NCI-H146 treated with DMSO at 0.1 percent for 48 hours (cell line): ENCODE measurements at regions not wholly inside any gene's neighbourhood (a gene's known extent, or its start where the extent isn't known, plus 50 kb on each side); places are given as distances from the start of the nearest gene placed in this dataset.

Source experiments
- DNase-seq: peaks from one replicate; lab custom pipeline; 2025; ENCODE audit not compliant: unreplicated experiment; lab: John Stamatoyannopoulos, UW

DNA sequence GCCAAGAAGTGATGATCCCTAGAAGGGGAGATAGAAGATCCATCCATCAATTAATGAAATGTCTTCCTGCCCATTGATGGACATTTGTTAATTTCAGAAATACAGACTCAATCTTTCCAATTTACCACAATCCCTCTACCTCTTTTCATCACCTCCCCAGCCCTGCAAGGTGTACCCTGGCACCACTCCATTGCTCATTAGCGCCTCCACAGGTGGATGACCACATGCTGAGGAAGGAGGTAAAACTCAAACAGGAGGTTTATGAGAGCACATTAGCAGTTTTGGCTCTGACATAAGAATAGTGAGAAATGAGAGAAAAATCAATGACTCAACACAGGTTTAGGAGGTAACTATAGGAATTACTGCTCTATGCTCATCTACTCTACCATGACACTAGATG, 208.0 kb downstream of the C1D start:
- DNase-seq: no peak

DNA sequence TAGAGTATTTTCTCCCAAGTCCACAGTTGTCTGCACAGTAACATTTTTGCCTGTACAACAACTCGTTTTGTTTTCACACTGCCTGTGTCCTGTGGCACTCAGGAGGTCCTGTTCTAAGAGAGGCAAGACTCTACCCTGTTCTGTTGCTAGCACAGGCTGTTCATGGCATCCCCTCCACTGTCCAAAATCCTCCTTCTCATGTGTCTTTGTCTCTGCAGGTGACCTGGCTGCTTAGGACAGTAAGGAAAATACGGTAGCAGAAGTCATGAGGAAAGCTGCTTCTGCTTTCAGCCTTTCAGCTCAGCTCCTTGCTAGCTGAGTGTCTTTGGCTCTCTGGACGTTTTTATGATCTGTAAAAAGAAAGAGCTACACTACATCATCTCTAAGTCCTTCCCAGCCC, 205.9 kb downstream of the C1D start:
- no peak for DNase-seq

DNA sequence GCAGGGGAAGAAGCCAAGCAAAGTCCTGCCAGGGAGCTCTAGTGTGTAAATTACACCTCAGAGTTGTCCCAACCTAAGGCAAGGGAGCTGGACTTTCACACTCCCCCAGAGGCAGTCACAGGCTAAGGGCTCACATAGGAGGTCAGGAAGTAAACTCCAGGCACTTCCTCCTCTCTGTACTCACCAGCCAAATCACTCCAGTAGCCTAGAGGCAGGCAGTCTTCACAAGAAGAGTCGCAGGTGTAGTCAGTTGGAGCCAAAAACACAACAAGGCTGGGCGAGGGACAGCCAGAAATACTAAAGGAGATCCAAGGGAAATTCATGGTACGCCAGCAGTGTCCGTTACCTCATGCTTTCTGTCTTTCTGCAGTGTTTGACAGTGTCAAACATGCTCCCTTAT, 205.0 kb downstream of the C1D start:
- no peak for DNase-seq

DNA sequence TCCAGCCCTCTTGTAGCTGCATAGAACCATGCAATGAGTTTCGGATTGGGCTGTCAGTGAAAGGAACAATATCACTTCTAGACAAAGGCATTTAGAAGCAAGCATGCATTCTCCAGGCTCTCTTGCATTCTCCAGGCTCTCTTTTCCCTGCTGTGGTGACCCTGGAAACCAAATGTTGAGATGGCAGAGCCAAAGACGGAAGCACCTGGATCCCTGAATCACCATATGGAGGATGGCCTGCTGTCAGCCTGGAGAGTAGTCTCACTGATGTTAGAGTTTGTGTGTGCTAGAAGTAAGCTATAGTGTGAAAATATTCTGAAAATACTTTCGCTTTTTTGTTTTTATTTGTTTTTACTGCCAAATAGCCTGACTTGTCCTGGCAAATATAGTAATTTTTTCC, 203.9 kb downstream of the C1D start:
- DNase-seq: no peak

DNA sequence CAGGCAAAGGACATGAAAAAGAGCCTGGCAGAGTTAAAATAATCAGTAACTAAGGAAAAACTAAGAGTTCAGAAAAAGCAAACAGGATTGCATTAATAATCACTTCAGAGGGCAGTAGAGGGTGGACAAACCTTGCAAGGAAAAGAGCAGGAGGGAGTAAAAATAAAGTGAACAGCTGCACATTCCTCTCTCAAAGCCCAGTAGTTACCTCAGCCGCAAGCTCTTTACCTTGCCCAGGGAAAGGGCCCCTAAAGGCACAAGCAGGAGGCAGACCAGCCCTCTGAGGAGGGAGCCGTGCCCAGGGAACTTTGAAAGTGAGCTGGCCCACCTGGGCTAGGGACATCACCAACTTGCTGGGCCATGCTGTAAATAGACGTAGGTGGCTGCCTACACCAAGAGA, 196.9 kb downstream of the C1D start:
- DNase-seq: no peak

DNA sequence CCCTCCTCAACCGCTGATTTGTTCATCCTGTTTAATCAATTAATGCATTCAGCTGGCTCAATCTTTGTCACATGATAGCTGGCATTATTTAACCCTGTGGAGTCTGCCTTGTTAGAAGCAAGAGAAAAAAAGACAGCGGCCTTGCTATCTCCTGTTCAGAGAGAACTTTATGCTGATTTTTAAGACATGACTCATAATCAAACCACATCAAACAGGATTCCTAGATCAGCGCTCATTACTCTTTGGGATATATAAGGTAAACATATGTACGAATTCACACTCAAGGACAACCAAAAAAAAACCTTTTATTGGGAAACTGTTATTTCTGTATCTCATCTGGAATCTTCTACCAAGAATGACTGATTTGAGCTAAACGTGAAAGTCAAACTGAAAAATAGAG, 195.1 kb downstream of the C1D start:
- DNase-seq: no peak

DNA sequence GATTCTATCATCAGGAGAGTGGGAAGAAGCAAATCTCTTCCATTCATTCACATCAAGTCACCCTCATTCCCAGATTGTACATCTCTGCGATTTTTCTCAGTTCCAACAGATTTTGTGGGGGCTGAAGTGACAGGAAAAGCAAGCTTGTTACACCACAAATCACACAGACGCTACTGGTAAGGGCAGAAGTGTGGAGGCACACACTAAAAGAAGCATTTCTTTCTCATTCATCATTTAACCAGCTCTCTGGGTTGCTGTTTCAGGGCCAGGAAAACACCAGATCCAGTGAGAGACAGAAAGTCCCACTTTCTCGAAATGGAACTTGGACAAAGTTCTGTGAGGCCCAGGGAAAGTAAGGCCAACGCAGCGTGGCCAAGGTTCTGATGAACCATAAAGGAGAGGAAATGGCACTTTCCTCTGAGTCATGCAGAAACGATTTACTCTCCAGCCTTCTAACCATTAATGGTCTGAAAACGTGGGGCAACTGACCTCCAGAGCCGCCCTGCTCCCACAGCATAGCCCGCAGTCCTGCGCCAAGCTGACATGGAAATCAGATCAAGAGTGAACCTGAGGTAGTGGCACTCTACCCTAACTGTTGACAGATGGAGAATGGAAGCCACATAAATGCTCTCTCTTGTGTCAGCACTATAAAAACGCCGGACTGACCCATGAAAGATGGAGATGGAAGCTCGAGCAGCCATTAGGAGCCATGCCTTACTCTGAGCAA, 191.0 kb downstream of the C1D start:
- no peak for DNase-seq

DNA sequence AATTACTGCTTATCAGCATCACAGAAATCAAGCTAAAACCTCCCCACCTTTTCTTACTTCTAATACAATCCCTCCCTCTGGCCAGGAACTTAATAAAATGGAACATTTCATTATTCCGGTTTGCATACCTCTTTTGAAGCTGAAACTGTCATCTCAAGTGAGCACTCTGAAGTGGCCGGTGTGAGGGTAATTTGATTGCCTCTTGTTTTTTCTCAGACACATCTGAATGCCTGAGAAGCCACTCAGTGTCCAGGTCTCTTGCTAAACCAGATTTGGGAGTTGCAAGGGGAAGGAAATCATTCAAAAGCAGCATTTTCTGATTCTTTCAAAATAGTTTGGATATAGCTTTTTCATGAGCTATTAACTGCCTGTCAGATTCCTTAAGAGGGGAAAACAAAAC, 190.3 kb downstream of the C1D start:
- no peak for DNase-seq

DNA sequence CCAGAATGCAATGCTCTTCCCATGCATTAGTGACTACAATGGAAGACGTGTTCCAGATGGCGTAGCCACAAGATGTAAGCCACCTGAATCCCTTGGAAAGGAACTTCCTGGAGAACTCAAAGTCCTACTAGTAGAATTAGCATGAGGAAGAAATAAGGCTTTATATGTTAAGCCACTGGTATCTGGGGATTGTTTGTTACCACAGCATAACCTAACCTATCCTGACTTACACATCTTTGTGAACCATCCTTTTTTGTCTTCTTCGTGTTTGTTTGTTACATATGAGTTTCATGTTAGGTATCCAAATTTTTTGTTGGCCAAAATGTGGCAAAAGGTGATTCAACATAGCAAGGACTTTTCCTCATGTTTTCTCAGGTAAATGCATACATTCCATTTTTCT, 188.9 kb downstream of the C1D start:
- no peak for DNase-seq

DNA sequence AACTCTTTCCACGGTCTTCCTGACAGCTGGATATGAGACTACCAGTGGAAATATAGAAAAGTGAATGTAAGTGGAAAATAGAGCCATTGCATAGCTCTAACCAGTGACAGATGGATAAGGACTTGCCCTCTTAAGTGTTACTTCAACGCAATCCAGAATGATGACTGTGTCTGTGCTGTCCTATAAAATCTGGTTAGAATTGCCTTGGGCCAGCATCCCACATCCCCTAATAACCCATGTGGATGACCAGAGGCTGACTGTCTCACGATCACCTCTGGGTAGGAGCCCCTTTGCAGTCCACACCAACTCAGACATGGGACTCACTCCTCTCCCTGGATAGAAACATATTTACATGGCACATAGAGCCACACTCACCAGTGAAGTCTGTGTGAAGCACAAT, 186.6 kb downstream of the C1D start:
- DNase-seq: no peak

DNA sequence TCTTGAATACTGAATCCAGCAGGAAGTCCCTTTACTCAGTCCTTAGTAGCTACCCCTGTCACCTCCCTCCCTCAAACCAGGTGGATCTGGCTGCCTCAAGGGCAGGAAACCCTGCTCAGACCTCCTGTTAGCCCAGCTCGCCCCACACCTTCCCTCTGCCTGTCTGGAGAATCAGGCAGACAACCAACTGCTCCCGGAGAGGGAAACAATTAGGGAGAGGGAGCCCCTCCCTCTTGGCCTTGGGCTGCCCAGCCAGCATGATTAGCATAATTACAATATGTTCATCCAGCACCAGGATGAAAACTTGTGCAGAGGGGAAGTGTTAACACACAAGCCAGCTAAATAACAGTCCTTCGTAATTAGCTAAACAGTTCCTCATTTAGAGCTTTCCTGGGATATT, 185.5 kb downstream of the C1D start:
- no peak for DNase-seq

DNA sequence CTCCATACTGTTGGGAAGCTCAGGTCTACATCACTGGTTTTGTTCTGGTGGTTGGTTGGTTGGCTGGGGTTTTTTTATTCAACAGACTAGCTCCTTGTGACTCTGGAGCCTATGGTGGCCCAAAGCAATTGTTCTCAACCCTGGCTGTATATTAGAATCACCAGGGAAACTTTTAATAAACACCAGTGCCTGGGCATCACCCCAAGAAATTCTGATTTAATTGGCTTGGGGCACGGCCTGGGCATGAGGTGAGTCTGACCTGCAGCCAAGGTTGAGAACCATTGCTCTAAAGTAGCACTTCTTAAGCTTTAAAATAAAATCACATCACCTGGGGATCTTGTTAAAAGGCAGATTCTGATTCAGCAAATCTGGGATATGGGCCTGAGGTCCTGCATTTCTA, 184.1 kb downstream of the C1D start:
- no peak for DNase-seq

DNA sequence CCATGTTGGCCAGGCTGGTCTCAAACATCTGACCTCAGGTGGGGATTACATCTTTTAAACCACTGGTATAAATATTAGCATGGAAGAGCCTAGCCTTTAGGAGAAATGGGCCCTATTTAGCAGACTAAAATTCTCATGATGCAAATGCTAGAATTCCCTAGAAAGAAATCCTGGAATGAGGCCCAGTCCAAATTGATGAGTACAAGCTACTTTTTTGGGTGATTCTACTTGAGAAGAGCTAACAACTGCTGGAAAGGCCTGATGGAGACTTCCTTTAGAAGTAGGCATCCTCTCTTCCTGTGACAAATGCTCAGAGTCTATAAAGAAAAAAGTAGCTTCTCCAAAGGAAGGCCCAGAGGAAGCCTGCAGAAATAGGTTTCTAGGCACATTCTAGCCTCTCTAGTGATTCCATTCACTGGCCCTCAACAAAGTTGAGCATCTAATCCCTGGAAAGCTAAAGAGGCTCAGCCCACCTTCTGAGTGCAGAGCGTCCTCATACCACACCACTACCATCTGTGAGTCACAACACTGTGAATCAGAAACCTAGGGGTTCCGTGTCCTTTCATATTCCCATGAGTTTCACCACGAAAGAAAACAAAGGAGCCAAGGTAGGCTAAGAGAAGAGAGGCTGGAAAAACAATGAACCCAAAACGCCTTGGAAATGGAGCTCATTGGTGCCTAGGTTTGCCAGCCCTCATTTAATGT, 183.1 kb downstream of the C1D start:
- no peak for DNase-seq

DNA sequence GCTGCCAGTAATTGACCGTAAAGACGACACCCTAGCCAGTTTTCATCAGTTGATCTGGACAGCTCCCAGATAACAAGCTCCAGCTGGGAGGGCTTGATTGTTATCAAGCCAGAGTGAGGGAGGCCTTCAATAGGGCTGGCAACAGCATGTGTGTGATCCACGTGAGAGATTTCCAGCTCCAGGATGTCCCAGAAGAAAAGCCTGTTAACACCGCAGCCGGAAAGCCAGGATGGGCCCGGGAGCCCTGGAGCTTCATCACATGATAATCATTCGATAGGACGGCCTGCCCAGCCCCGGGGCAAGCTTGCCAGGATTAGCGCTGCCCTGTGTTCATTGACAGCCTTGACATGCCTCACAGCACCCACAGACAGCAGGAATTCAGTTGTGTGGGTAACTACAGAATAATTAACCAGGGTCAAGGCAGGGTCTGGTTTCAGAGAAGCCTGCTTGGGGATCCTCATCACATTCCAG, 182.5 kb downstream of the C1D start:
- no peak for DNase-seq

DNA sequence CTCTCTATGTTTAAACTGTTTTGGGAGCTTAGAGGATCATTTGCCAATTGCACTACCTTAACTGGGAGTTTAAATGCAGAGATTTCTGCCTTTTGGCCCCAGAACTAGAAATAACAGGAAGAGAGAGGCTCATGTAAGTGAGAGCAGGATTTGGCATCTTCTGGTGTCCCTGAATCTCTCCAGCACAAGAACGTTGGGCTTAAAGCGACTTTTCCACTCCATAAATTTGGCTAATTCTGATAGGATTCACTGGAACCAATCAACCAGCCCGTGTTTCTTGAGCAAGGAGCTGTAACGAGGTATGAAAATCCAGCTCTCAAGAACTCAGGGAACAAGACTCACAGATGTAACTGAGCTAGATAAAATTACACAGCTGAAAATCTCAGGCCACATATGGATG, 181.0 kb downstream of the C1D start:
- no peak for DNase-seq

DNA sequence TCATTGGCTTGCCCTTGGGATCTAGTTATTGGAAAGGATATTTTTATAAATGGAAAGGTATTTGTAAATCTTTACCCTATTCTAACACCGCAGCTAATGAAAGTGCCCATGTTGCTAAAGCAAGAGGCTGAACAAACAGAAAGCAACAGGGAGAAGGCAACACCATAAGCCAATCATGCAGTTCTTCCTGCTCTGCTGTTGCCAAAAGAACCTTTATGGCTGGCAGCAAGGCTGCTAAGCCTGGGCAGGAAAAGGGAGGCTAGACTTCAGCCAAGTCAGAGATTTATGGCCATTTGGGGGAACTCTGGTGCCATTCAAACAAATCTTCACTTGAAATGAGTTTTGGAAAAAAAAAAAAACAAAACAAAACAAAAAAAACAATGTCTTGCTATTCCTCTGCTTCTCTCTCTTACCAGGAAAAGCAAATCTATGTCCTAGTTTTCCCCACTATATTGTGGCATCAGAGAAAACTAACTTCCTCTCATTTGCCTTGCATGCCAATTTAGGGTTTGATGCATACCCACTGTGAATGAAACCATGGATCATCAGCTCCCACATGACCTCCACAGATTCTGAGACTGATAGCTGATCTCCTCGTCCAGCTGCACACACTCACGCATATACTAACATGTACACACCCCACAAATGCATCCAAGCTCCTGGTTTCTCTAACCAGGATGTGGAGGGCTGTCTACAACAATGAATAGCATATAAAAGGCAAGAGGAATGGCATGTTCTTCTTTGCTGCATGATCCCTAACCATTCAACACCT, 179.3 kb downstream of the C1D start:
- no peak for DNase-seq

DNA sequence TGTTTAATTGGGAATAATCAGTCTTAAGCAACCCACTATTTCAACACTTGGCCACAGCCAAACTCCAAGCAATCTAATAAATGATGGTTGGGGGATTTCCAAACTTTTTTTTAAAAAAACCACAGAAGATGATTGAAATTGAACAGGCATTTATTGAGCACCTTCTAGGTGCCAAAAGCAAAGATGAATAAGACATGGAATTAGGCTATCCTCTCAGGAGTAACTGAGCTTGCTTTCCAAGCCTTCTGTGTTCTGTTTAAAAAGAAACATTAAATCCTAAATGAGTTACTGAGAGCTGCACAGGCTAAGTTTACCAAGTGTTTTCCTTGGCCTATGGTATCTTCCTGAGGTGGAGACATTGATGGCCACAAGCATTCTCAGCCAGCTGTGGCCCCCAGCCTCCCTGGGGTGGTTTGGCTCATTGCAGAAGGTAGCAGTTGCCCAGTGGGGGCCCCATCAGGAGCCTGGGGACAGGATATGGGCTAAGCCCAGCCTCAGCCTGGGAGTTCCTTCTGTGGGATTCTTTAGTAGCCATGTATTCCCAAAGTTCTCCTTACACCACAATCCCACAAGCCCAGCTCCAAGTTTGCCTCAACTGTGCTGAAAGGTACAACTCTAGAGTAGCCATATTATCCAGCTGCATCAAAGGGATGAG, 174.3 kb downstream of the C1D start:
- DNase-seq: no peak

DNA sequence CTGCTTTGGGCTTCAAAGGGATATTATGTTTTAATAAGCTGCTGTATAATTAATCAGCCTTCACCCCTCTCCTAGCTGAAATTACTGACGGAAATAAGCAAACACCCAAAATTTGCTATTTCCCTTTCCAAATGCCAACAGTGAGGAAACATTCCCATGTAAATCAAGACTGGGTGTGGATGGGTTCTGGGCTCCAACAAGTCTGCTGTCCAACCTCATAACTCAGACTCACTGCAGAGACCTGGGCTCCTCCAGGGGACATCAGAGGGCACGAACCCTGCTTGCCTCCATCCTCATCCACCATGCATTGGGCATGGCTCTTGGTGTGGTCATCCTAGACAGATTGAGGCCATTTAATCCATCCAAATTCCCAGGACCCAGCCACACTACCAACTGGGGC, 173.7 kb downstream of the C1D start:
- DNase-seq: no peak

DNA sequence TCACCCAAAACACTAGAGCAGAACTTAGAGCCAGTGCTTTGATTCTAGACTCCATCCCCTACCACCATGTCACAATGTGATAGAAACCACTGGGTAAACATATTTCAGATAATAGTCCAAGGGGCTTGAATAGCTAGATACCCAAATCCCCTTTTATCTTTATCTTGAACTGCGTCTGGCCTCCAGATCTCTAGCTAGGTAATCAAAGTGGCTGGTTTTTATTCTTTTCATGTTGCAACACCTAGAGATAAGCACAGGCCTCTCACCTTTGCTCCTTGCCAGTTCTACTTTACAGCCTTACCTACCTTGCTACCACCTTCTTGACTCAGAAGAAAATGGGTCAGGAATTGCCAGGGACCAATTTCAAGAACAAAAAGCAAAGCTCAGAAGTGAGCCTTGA, 171.2 kb downstream of the C1D start:
- no peak for DNase-seq

DNA sequence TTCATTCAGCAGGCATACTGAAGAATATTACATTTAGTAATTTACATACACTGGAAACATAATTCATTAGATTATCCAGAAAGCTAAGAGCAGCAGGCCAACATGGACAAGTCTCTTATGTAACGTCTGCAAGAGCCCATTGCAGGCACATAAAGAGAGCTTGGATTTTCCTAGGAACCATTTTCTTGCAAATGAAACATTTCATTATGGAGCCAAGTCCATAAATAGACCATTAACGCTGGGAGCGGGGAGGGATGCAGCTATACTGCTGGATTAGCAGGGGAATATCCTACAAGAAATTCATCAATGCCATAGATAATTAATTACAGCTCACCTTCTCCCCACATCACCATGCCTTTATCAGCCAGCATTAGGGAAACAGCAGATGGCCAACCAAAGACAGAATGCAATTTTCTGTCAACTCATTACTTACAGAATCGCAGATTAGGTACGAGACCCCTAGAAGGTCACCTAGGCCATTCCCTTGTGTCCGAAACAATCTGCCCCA, 170.4 kb downstream of the C1D start:
- no peak for DNase-seq

DNA sequence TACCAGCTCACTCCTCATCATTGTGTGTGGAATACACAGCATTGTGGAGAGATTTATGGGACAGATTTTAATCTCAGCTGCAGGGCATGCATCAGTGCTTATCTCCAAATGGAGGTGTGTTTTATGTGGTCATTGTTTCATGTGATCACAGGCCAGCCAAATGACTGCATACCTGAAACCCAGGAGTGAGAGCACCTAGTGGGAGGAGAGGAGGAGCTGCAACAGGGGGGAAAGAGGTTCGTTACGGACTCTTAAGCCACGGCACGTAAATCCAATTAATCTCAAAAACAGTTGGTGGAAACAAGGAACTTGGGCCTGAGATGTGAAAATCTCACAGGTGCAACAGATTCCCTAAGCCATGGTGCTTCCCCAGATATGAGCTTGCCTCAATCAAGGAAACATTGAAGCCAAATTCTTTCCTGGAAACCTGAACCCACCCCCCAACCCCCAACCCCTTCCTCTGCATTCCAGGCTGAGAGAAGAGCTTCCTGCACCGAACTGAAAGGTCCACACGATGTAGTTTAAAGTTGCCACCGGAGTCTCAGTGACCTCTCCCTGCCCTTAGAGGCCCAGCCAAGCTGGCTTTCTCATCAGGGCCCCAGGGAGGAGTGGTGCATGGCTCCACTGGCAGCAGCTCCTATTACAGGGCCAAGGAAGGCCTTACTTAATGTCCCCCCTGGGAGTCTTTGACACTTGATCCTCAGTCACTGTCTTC, 167.4 kb downstream of the C1D start:
- no peak for DNase-seq
